Sigmoid colon (tissue), 6 donors: ENCODE measurements at regions not wholly inside any gene's neighbourhood (a gene's known extent, or its start where the extent isn't known, plus 50 kb on each side); places are given as distances from the start of the nearest gene placed in this dataset.

Experiments
- DNase-seq: peaks from one replicate; pipeline ENCODE4 v3.0.0-alpha.2; 2019
- H3K27ac ChIP-seq, 4 donors: fragments of 200-600 bp; sonication (generic); one replicate each; pipeline ENCODE4 v1.5.1; 2016 to 2019; ENCODE audit warnings: mild to moderate bottlenecking in 1 of 4
- H3K27me3 ChIP-seq, 3 donors: fragments of 200-600 bp; sonication (generic); one replicate each; pipeline ENCODE4 v1.5.1; 2019; ENCODE audit warnings: mild to moderate bottlenecking in 1 of 3
- H3K36me3 ChIP-seq, 4 donors: fragments of 200-600 bp; sonication (generic); one replicate each; pipeline ENCODE4 v1.5.1; 2016 to 2019
- H3K4me1 ChIP-seq, 4 donors: fragments of 200-600 bp; sonication (generic); one replicate each; pipeline ENCODE4 v1.5.1; 2017 to 2019
- H3K4me3 ChIP-seq, 4 donors: fragments of 200-600 bp; sonication (generic); one replicate each; pipeline ENCODE4 v1.5.1; 2017 to 2019; ENCODE audit warnings: mild to moderate bottlenecking in 2 of 4, moderate library complexity in 1 of 4
- H3K9me3 ChIP-seq, 4 donors: fragments of 200-600 bp in 3 of 4; sonication (generic) in 3 of 4; one replicate each; pipeline versions ENCODE4 v1.5.1 to v1.6.1; 2013 to 2019
- CTCF ChIP-seq, 4 experiments: fragments of 450-650 bp in 3 of 4; fragments of 200-600 bp in 1 of 4; IDR thresholded peaks; one replicate each; pipeline ENCODE4 v1.5.1; 2016 to 2019; ENCODE audit warnings: antibody characterized with exemption in 4 of 4, mild to moderate bottlenecking in 3 of 4, moderate library complexity in 2 of 4
- EP300 ChIP-seq, 4 donors: sonication (generic); formaldehyde crosslinking; IDR thresholded peaks; one replicate each; pipeline ENCODE4 v1.6.1; 2017; ENCODE audit warnings: antibody characterized with exemption in 4 of 4
- POLR2A ChIP-seq, 2 donors: fragments of 450-650 bp; IDR thresholded peaks; one replicate each; pipeline ENCODE4 v1.6.1; 2016; ENCODE audit warnings: antibody characterized with exemption in 2 of 2, mild to moderate bottlenecking in 2 of 2, moderate library complexity in 2 of 2
- POLR2AphosphoS5 ChIP-seq, 4 donors: sonication (generic); formaldehyde crosslinking; IDR thresholded peaks; one replicate each; pipeline ENCODE4 v1.6.1; 2017; ENCODE audit warnings: antibody characterized with exemption in 4 of 4
- WGBS, 2 donors: extraction: QIAGEN DNeasy Blood & Tissue Kit; methylation state at CpG; one replicate each; pipeline ENCODE4 v1.1.7; 2013; 5-methylcytosine and 5-hydroxymethylcytosine counted together
- intact Hi-C: fragments of 100-400 bp; cut with DNase I; formaldehyde crosslinking; loops from one replicate; pipeline ENCODE4 v1.15.1; 2023
- donor health status: healthy with polysubstance abuse.
- donor health status: healthy.

DNA sequence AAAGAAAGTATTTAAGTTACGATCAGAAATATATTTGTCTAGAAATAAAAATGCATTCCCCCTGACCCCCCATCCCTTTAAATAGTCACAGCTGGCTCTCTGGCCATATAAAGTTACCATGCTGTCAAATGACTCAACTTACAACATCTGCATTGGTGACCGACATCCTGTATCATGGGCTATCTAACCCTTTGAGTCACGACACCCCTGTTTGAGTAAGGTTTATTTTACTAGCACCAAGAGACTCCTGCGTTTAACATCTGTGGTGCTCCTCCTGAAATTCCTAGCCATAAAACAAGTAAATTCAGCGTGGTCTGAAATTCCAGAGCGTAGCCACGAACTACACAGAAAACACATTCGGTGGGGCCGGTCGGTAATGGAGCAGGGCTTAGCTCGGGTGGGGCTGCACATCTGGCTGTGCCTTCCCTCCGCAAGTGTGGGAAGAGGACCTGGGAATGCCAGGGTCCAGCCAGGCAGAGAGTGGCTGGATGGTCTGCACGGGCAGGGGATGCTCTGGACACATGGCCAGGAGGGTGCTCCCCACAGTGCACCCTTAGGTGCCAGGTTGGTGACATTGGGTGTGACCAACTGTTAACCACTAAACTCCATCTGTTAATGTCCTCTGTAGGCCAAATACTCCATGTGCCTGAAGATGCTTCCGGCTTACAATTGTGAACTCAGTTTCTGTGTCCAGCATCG lies 53.0 kb upstream of the CLDN14 start:
- H3K4me3 ChIP-seq, result no peak overlapping the region
- TF ChIP-seq EP300 (IDR thresholded peaks at IDR 0.05) (no peak), POLR2AphosphoS5 (IDR thresholded peaks at IDR 0.05) (no peak), CTCF (IDR thresholded peaks at IDR 0.05) (no peak), POLR2A (IDR thresholded peaks at IDR 0.05) (no peak)
- intact Hi-C loops, result no loop called here
- H3K27ac ChIP-seq, result no peak overlapping the region
- H3K36me3 ChIP-seq, result no peaks in the 10 kb centered on the region
- H3K4me1 ChIP-seq, result no peaks in the 10 kb centered on the region
- no peak for DNase-seq
- H3K27me3 ChIP-seq, result peaks cover 0 to 14% (median 0%) of the 10 kb centered on the region in 3 donors
- H3K9me3 ChIP-seq, result no peaks in the 10 kb centered on the region
- WGBS, 2 donors, result 77 to 83% methylated on average over 15 of the region's 15 CpGs

GRCh38 chr21:36533468-36533848 lies 53.5 kb upstream of the CLDN14 start:
- Histone ChIP-seq H3K36me3 (no peaks in the 10 kb centered on the region), H3K27ac (no peak overlapping the region), H3K4me1 (no peaks in the 10 kb centered on the region), H3K27me3 (peaks cover 0 to 12% (median 0%) of the 10 kb centered on the region in 3 donors), H3K4me3 (no peak overlapping the region), H3K9me3 (no peaks in the 10 kb centered on the region)
- intact Hi-C loops, result no loop called here
- no peak for DNase-seq
- WGBS, 2 donors, result 74 to 85% methylated on average over 6 of the region's 6 CpGs
- TF ChIP-seq POLR2AphosphoS5 (IDR thresholded peaks at IDR 0.05) (no peak), EP300 (IDR thresholded peaks at IDR 0.05) (no peak), CTCF (IDR thresholded peaks at IDR 0.05) (no peak)

GRCh38 chr21:36534656-36535055 lies 54.7 kb upstream of the CLDN14 start:
- Histone ChIP-seq H3K27ac (no peak overlapping the region), H3K9me3 (no peaks in the 10 kb centered on the region), H3K4me3 (no peak overlapping the region), H3K4me1 (no peaks in the 10 kb centered on the region), H3K27me3 (peaks cover 0 to 14% (median 0%) of the 10 kb centered on the region in 3 donors), H3K36me3 (no peaks in the 10 kb centered on the region)
- intact Hi-C loops, result no loop called here
- no peak for DNase-seq
- TF ChIP-seq POLR2A (IDR thresholded peaks at IDR 0.05) (no peak), POLR2AphosphoS5 (IDR thresholded peaks at IDR 0.05) (no peak), CTCF (IDR thresholded peaks at IDR 0.05) (no peak), EP300 (IDR thresholded peaks at IDR 0.05) (no peak)
- 52 to 68% methylated on average over 3 of the region's 3 CpGs for WGBS, 2 donors

- Histone ChIP-seq H3K27ac (no peak overlapping the region), H3K4me3 (no peak overlapping the region), H3K9me3 (no peaks in the 10 kb centered on the region), H3K36me3 (no peaks in the 10 kb centered on the region), H3K4me1 (no peaks in the 10 kb centered on the region), H3K27me3 (peaks cover 0 to 24% (median 0%) of the 10 kb centered on the region in 3 donors)
- no peak for TF ChIP-seq POLR2A (IDR thresholded peaks at IDR 0.05)
- no peak for TF ChIP-seq CTCF (IDR thresholded peaks at IDR 0.05)
- TF ChIP-seq POLR2AphosphoS5 (IDR thresholded peaks at IDR 0.05), result no peak
- TF ChIP-seq EP300 (IDR thresholded peaks at IDR 0.05), result no peak
- no peak for DNase-seq
- 19 to 53% methylated on average over 6 of the region's 6 CpGs for WGBS, 2 donors
- intact Hi-C loops, result no loop called here
These were observed 55.8 kb upstream of the CLDN14 start for GRCh38 chr21:36535618-36536241.
